HG03460 (cell line): ENCODE measurements at regions not wholly inside any gene's neighbourhood (a gene's known extent, or its start where the extent isn't known, plus 50 kb on each side); places are given as distances from the start of the nearest gene placed in this dataset.
"Not testable (repeated sequence)": the region's sequence is repeated elsewhere in the genome, so short reads cannot be mapped to it uniquely, and the experiment has no call there.

ENCODE experiments used
- ATAC-seq: cut with Tn5 transposase; IDR thresholded peaks from one replicate; pipeline ENCODE4 v1.9.1; 2021; ENCODE audit not compliant: unreplicated experiment

DNA sequence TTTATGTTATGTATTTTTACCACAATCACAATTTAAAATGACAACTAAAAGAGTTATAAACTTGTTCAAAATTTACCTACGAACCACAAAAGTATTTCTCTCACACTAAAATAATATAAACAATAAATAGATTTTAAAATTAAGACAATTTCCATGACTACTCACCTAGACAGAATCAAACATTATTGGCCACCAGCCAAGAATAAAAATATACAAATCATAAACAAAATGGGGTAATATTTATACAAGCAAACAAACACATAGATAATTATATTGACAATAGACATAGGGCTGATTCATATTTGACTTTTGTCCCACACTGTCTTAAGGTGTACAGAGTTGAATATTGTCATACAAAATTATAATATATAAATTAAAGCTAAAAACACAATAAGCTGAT, 119.6 kb upstream of the ZNF92 start:
- no peak for ATAC-seq

DNA sequence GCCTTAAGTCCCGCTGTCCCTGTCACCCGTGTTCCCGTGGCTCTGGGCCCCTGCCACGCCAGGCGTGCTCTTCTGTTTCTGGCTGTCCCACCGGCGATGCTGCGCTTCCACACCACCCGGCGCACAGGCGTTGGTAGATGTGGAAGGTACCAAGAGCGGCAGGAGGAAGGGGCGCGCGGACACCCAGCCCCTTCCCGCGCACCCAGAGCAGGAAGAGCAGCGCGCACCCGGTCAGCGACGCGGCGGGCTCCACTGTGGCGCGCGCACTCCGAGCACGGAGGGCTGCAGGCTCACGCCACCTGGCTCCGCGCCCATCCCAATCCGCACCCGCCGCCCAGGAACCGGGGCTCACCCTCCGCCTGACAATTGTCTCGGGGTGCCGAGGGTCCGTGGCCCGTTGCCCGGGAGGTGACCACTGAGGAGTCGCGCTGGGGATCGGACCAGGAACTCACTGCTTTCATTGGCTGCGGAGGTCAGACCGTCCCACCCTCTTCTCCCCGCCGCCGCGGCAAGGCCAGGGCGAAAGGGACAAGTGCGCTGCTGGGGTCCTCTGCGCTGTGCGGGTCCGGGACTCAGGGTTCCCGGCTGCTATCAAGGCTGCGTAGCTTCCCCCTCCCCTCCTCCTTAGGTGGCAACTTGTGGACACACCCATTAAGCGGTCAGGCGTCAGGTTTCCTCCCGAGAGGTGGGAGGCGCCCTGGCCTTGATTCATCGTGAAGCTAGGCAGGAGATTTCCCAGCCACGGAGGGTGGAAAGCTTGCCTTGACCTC, 121.6 kb upstream of the ZNF92 start:
- no peak for ATAC-seq

GRCh38 chr7:65250697-65251395, 122.8 kb upstream of the ZNF92 start:
- ATAC-seq, result no peak

GRCh38 chr7:65250216-65250615, 123.4 kb upstream of the ZNF92 start:
- no peak for ATAC-seq

- ATAC-seq, result no peak
Measured at GRCh38 chr7:65247491-65247890, 126.2 kb upstream of the ZNF92 start.

DNA sequence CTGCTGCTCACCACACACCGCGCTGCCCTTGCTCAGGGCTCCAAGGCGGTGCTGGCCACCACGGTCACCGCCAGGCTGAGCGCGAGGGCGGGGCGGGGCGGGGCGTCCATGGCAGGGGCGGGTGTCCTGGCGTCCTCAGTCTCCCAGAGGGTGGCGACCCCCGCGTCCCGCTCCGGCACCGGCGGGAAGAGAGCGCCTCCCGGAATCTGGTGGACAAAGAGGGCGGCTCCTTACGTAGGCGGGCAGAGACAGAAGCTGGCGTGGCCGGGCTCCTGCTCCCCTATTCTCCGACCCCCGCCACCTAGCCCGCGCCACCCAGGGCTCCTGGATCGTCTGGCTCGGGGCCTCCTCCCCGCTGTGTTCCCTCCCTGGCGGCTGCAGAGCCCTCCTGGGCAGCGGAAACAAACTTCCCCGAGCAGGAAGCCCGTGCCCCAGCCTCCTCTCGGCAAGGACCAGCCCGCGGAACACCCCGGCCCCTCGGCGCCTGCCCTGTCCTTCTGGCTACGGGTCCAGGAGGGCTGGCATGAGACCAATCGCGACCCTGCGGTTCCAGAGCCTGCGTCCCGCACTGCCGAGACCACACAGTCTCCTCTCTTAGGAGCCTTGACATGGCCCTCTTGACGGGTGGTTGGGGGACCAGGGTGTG, 133.8 kb upstream of the ZNF92 start:
- no peak for ATAC-seq

- ATAC-seq, result no peak
Measured at GRCh38 chr7:65239324-65239706, 134.3 kb upstream of the ZNF92 start.

GRCh38 chr7:65238785-65239184, 134.9 kb upstream of the ZNF92 start:
- no peak for ATAC-seq

DNA sequence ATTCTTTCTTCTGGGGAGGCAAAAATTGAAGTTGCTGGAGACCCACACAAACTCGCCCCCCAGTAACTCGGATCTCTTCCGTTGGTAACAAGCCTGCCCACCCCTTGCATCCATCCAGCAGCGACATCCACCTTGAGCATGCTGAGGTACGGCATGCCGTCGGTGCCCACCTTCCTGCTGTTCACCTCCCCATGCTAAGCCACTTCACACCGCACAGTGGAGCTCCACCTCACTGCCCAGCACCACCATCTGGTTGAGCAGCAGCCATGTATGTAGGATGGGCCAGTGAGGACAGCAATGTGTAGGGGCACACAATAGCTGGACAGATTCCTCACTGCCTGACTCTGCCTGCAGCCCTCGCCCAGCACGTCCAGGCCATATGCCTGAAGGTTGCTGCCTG, 138.1 kb upstream of the ZNF92 start:
- ATAC-seq, result no peak

- ATAC-seq, result no peak
Measured at GRCh38 chr7:65233409-65234034, 140.1 kb upstream of the ZNF92 start.

DNA sequence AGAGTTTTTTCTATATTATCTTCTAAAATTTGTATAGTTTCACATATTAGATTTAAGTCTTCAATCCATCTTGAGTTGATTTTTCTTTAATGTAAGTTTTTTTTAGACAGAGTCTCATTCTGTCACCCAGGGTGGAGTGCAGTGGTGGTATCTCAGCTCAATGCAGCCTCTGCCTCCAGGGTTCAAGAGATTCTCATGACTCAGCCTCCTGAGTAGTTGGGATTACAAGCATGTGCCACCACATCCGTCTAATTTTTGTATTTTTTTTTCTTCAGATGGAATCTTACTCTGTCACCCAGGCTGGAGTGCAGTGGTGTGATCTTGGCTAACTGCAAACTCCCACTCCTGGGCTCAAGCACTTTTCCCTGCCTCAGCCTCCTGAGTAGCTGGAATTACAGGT, 143.4 kb upstream of the ZNF92 start:
- no peak for ATAC-seq

GRCh38 chr7:65225422-65226006, 148.1 kb upstream of the ZNF92 start:
- no peak for ATAC-seq

- no peak for ATAC-seq
Measured at GRCh38 chr7:65222655-65223054, 151.0 kb upstream of the ZNF92 start.

GRCh38 chr7:65221683-65222082, 152.0 kb upstream of the ZNF92 start:
- no peak for ATAC-seq

DNA sequence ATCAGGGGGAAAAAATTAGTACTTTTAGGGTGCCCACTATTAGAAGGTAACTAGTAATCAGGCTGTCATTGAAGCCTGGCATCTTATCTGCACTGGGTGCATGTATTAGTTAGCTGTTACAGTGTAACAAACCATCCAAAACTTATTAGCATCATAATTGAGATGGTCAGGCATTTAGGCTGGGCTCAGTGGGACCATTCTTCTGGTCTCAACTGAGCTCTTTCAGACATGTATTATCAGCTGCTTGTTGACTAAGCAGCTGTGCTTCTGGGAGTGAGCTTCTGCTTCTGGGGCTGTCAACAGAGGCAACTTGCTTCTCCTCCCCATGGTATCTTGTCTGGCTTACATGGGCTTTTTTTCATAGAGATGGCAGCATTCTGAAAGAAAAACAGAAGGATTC, 154.0 kb upstream of the ZNF92 start:
- no peak for ATAC-seq

- no peak for ATAC-seq
Measured at GRCh38 chr7:65216469-65216868, 157.2 kb upstream of the ZNF92 start.

DNA sequence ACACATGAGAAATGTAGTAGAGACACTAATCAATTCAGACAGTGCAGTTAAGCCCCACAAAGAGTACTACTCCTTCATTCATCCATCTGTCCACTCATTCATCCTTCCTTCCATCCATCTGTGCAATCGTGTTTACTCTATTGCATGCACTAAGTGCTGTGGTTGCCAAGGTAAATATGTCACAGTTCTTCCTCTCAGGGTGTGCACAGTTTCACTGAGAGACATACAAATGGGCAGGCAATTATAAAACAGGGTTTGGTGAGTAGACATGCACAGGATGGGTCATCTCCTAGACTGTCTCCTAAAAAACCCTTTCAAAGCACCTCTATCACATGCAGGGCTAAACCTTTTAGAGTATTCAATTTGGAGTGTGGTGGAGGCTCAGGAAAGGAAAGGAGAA, 160.4 kb upstream of the ZNF92 start:
- not testable (repeated sequence) for ATAC-seq

DNA sequence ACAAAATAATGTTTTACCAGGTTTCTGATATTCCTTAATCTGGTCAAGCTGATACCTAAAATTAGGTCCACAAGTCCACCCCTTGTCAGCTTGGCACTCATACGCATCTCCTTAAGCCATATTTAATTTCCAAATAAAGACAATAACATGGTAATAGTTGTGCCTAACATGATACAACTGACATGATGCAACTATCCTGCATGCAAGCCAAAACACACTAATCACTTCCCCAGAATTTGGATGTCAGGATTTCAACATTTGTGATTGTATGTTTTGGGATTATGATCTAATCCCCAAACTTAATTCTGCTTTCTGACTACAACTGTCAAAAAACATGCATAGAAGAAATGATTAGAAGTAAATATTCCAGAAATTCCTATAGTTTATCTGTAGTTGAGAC, 174.4 kb upstream of the ZNF92 start:
- not testable (repeated sequence) for ATAC-seq

DNA sequence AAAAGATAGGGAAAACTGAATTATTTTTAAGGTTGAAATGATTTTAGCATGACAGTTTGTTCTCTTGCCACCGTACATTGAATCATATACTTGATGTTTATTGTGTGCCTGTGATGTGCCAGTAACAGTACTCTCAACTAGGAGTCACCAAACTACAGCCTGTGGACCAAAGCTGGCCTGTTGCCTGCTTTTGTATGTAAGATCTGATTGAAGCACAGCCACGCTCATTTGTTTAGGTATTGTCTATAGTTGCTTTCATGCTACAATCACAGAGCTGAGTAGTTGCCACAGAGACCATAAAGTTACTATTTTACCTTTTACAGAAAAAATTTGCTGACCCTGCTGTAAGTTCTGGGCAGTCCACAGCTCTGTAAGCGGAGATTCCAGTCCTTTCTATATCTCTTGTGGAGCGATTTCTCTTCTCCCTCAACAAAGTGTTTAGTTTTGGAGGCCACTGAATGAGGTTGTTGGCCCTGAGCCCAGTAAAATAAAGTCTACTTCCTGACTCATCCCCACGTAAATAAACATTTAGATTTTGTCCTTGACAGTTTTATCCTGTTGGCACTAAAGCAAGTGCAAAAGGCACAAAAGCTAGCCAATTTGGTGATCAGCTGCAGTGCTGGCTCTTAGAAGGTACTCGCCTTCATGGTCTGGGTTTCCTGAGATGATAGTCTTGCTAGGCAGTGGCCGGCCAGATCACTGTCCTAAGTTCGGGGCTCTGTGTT, 180.2 kb upstream of the ZNF92 start:
- not testable (repeated sequence) for ATAC-seq

- ATAC-seq, result not testable (repeated sequence)
Measured at GRCh38 chr7:65177041-65177440, 170.6 kb upstream of the ERV3-1 start.

DNA sequence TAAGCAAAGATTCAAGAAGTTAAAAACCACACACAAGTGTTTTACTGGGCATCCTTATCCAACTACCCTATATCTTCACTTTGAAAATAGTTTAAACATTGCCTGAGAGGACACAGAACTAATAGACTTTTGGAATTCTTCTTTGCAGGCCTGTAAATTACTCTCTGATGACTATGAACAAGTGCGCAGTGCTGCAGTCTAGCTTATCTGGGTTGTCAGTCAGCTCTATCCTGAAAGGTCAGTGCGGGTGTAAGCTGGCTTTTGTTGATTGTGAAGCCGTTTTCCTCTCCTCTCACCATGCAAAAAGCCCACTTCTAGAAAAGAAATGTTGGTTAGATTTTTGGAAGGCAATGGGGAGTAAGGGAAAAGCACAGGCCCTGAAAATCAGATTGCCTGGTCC, 143.6 kb upstream of the ERV3-1 start:
- not testable (repeated sequence) for ATAC-seq
